ENCODE measurements at regions not wholly inside any gene's neighbourhood (a gene's known extent, or its start where the extent isn't known, plus 50 kb on each side); places are given as distances from the start of the nearest gene placed in this dataset.

GRCh38 chr3:177594096-177594495 is 396.8 kb upstream of the TBL1XR1 start:
- no peak for TF ChIP-seq CTCF (IDR thresholded peaks at IDR 0.05 in 8 of 11, conservative IDR thresholded peaks at IDR 0.05 in 3 of 11)
- TF ChIP-seq POLR2AphosphoS5 (IDR thresholded peaks at IDR 0.05) = no peak
- TF ChIP-seq POLR2A (IDR thresholded peaks at IDR 0.05) = no peak
- no peak overlapping the region for H3K4me3 ChIP-seq
- peaks cover 29 to 82% (median 52%) of the 10 kb centered on the region in 6 donors for H3K4me1 ChIP-seq
- intact Hi-C loops (cut with DNase I; ENCODE audit: low total_unique reads) = no loop called here
- 79 to 97% (median 87%) methylated on average over 6 of the region's 6 CpGs for WGBS, 5 donors
- DNase-seq = no peak
- H3K27me3 ChIP-seq (replicated peaks in 1 of 7) = no peaks in the 10 kb centered on the region
- H3K9me3 ChIP-seq = no peaks in the 10 kb centered on the region
- peak overlapping the region in 1 of 8 donors; percentile 34 for H3K27ac ChIP-seq
- no peaks in the 10 kb centered on the region for H3K36me3 ChIP-seq

GRCh38 chr3:177595530-177596188 is 398.4 kb upstream of the TBL1XR1 start:
- Histone ChIP-seq H3K27me3 (replicated peaks in 1 of 7) (no peaks in the 10 kb centered on the region), H3K9me3 (no peaks in the 10 kb centered on the region), H3K4me1 (peaks cover 33 to 88% (median 65%) of the 10 kb centered on the region in 6 donors), H3K36me3 (no peaks in the 10 kb centered on the region), H3K4me3 (no peak overlapping the region), H3K27ac (peak overlapping the region in 3 of 8 donors; percentile 80 to 83 (median 83))
- intact Hi-C loops (cut with DNase I; ENCODE audit: low total_unique reads) = no loop called here
- TF ChIP-seq CTCF (IDR thresholded peaks at IDR 0.05 in 8 of 11, conservative IDR thresholded peaks at IDR 0.05 in 3 of 11) (no peak), POLR2AphosphoS5 (IDR thresholded peaks at IDR 0.05) (no peak), POLR2A (IDR thresholded peaks at IDR 0.05) (no peak)
- WGBS, 5 donors = 84 to 93% (median 89%) methylated on average over 4 of the region's 4 CpGs
- DNase-seq = no peak

GRCh38 chr3:177596248-177596815 is 399.1 kb upstream of the TBL1XR1 start:
- Histone ChIP-seq H3K36me3 (no peaks in the 10 kb centered on the region), H3K9me3 (no peaks in the 10 kb centered on the region), H3K27me3 (replicated peaks in 1 of 7) (no peaks in the 10 kb centered on the region), H3K27ac (peak overlapping the region in 6 of 8 donors; percentile 74 to 83 (median 81)), H3K4me3 (no peak overlapping the region), H3K4me1 (peaks cover 36 to 88% (median 65%) of the 10 kb centered on the region in 6 donors)
- TF ChIP-seq POLR2A (IDR thresholded peaks at IDR 0.05) (no peak), POLR2AphosphoS5 (IDR thresholded peaks at IDR 0.05) (no peak), CTCF (IDR thresholded peaks at IDR 0.05 in 8 of 11, conservative IDR thresholded peaks at IDR 0.05 in 3 of 11) (no peak)
- intact Hi-C loops (cut with DNase I; ENCODE audit: low total_unique reads) = no loop called here
- DNase-seq = no peak
- WGBS, 5 donors = 63 to 74% (median 73%) methylated on average over 3 of the region's 3 CpGs

GRCh38 chr3:177596816-177597271 is 399.6 kb upstream of the TBL1XR1 start:
- DNase-seq = no peak
- intact Hi-C loops (cut with DNase I; ENCODE audit: low total_unique reads) = no loop called here
- Histone ChIP-seq H3K9me3 (no peaks in the 10 kb centered on the region), H3K36me3 (no peaks in the 10 kb centered on the region), H3K27me3 (replicated peaks in 1 of 7) (no peaks in the 10 kb centered on the region), H3K4me1 (peaks cover 33 to 88% (median 63%) of the 10 kb centered on the region in 6 donors), H3K4me3 (peak overlapping the region in 1 of 8 donors; percentile 29), H3K27ac (peak overlapping the region; percentile 65 to 83 (median 79))
- 93 to 100% (median 95%) methylated on average over 1 of the region's 1 CpG for WGBS, 5 donors
- TF ChIP-seq CTCF (IDR thresholded peaks at IDR 0.05 in 8 of 11, conservative IDR thresholded peaks at IDR 0.05 in 3 of 11) (no peak), POLR2AphosphoS5 (IDR thresholded peaks at IDR 0.05) (no peak), POLR2A (IDR thresholded peaks at IDR 0.05) (no peak)

Data from spleen (tissue), 11 donors.